WTC11 (cell line): ENCODE measurements at regions not wholly inside any gene's neighbourhood (a gene's known extent, or its start where the extent isn't known, plus 50 kb on each side); places are given as distances from the start of the nearest gene placed in this dataset.

Experiments
- ATAC-seq: fragments of 200-7000 bp; cut with Tn5 transposase; 2 replicates; pipeline ENCODE4 v1.10.0; 2021; ENCODE audit warnings: mild to moderate bottlenecking, moderate library complexity
- CTCF ChIA-PET: fragments of 300-600 bp; sonication (Branson Sonifier 250); formaldehyde crosslinking; loops from one replicate; lab custom pipeline; 2021; ENCODE audit warnings: antibody characterized with exemption; lab: Charles Lee
- POLR2A ChIA-PET: fragments of 350-600 bp; sonication (Branson Sonifier 250); formaldehyde crosslinking; loops from one replicate; lab custom pipeline; 2021; ENCODE audit warnings: antibody characterized with exemption; lab: Charles Lee
- DNase-seq: peaks from one replicate; pipeline ENCODE4 v3.0.0; 2021; ENCODE audit warnings: low spot score
- H3K27ac Mint-ChIP-seq: 2 replicates; pipeline ENCODE4 v1.8.0; 2021; ENCODE audit warnings: mixed read lengths
- H3K27me3 Mint-ChIP-seq: 2 replicates; pipeline ENCODE4 v1.8.0; 2021; ENCODE audit warnings: low read depth, mild to moderate bottlenecking, moderate library complexity, mixed read lengths
- H3K36me3 Mint-ChIP-seq: 2 replicates; pipeline ENCODE4 v1.8.0; 2021; ENCODE audit warnings: mixed read lengths
- H3K4me1 Mint-ChIP-seq: 2 replicates; pipeline ENCODE4 v1.8.0; 2022; ENCODE audit warnings: mixed read lengths
- H3K4me3 Mint-ChIP-seq: 2 replicates; pipeline ENCODE4 v1.8.0; 2021; ENCODE audit warnings: mild to moderate bottlenecking, moderate library complexity, mixed read lengths
- H3K9me3 Mint-ChIP-seq: 2 replicates; pipeline ENCODE4 v1.8.0; 2021; ENCODE audit warnings: mixed read lengths
- ELF4 ChIP-seq: sonication (generic); formaldehyde crosslinking; IDR thresholded peaks from 2 replicates; pipeline ENCODE4 v1.8.1; 2022; ENCODE audit warnings: low read depth, mild to moderate bottlenecking, moderate library complexity, missing genetic modification reagents
- NFE2L1 ChIP-seq: sonication (generic); formaldehyde crosslinking; IDR thresholded peaks from 2 replicates; pipeline ENCODE4 v1.8.1; 2023; ENCODE audit warnings: missing genetic modification reagents
- NFYB ChIP-seq: sonication (generic); formaldehyde crosslinking; conservative IDR thresholded peaks from 2 replicates; pipeline ENCODE4 v1.8.0; 2022; ENCODE audit warnings: low read depth, missing genetic modification reagents
- RELA ChIP-seq: sonication (generic); formaldehyde crosslinking; IDR thresholded peaks from 2 replicates; pipeline ENCODE4 v1.8.1; 2022; ENCODE audit warnings: missing genetic modification reagents, mild to moderate bottlenecking, borderline replicate concordance
- RORB ChIP-seq: fragments of 250-450 bp; sonication (Bioruptor Pico); IDR thresholded peaks from 2 replicates; pipeline ENCODE4 v1.9.0; 2021; ENCODE audit warnings: mild to moderate bottlenecking
- TP53 ChIP-seq: sonication (generic); formaldehyde crosslinking; IDR thresholded peaks from 2 replicates; pipeline ENCODE4 v1.8.1; 2023; ENCODE audit warnings: mild to moderate bottlenecking, missing genetic modification reagents
- TF ChIP-seq, protein P1 (sequence below): sonication (generic); formaldehyde crosslinking; IDR thresholded peaks from 2 replicates; pipeline ENCODE4 v1.8.1; 2023; ENCODE audit warnings: mild to moderate bottlenecking, missing genetic modification reagents
- TF ChIP-seq, protein P2 (sequence below): sonication (generic); formaldehyde crosslinking; conservative IDR thresholded peaks from 2 replicates; pipeline ENCODE4 v1.8.1; 2023; ENCODE audit warnings: mild to moderate bottlenecking, low read depth, missing genetic modification reagents, moderate library complexity
- TF ChIP-seq, protein P3 (sequence below): sonication (generic); formaldehyde crosslinking; IDR thresholded peaks from 2 replicates; pipeline ENCODE4 v1.8.1; 2023; ENCODE audit warnings: mild to moderate bottlenecking, moderate library complexity, missing genetic modification reagents
- TF ChIP-seq, protein P4 (sequence below): sonication (generic); formaldehyde crosslinking; IDR thresholded peaks from 2 replicates; pipeline ENCODE4 v1.8.1; 2023; ENCODE audit warnings: mild to moderate bottlenecking, missing genetic modification reagents
- TF ChIP-seq, protein P5 (sequence below): sonication (generic); formaldehyde crosslinking; IDR thresholded peaks from 2 replicates; pipeline ENCODE4 v1.8.1; 2022; ENCODE audit warnings: mild to moderate bottlenecking, moderate library complexity, missing genetic modification reagents
- TF ChIP-seq, protein P6 (sequence below): sonication (generic); formaldehyde crosslinking; IDR thresholded peaks from 2 replicates; pipeline ENCODE4 v1.8.1; 2022; ENCODE audit warnings: low read depth, mild to moderate bottlenecking, moderate library complexity, missing genetic modification reagents, borderline replicate concordance
- TF ChIP-seq, protein P7 (sequence below): sonication (generic); formaldehyde crosslinking; IDR thresholded peaks from 2 replicates; pipeline ENCODE4 v1.8.1; 2022; ENCODE audit warnings: low read depth, missing genetic modification reagents, borderline replicate concordance

DNA sequence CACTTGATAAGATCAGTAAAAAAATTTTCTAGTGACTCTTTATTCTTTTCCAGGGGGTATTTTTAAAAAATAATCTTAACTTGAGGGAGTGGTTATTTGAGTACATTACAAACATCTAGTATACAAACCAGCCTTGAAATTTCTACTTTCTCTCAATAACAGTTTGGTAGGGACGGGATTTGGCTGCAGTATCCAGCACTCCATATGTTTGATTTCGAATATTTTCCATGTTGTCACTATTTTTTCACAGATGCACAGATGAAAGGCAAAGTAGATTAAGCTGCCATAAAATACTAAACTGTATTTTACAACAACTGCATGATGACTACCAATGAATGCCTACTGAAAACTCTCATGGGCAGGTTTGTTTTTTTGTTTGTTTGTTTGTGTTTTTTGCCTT lies 225.0 kb downstream of the COX7B2 start:
- Mint-ChIP-seq H3K27ac (no peak overlapping the region), H3K4me1 (no peaks in the 10 kb centered on the region), H3K4me3 (no peak overlapping the region), H3K27me3 (no peaks in the 10 kb centered on the region), H3K36me3 (no peaks in the 10 kb centered on the region), H3K9me3 (peaks cover 8% of the 10 kb centered on the region; the same call in 1 of the 2 replicates)
- DNase-seq (no peak), ATAC-seq (no peak)
- TF ChIP-seq TP53 (CRISPR knock-in tag) = no peak
- ChIA-PET POLR2A (no interaction called here), CTCF (no interaction called here)

DNA sequence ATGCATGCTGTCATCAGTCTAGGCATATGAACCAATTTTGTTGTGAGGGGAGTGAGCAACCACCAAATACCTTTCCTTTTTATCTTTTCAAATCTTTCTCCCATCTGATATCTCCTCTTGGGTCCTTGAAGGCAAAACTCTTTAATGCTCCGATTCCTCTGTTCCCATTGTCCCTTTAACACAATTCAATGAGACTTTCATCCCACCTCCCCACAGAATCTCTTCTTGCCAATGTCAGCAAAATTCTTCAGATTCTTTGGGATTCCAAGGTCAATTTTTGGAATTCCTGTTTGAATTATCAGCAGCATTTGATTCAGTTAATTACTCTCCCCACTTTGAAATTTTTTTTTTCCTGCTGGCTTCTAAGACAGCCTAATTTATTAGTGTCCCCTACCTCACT lies 232.7 kb downstream of the COX7B2 start:
- ATAC-seq (no peak), DNase-seq (no peak)
- Mint-ChIP-seq H3K36me3 (no peaks in the 10 kb centered on the region; the same call in 1 of the 2 replicates), H3K27me3 (no peaks in the 10 kb centered on the region), H3K27ac (no peak overlapping the region), H3K4me1 (no peaks in the 10 kb centered on the region), H3K4me3 (no peak overlapping the region), H3K9me3 (peaks cover 14% of the 10 kb centered on the region)
- TF ChIP-seq NFYB = no peak
- TF ChIP-seq, protein P1, sequence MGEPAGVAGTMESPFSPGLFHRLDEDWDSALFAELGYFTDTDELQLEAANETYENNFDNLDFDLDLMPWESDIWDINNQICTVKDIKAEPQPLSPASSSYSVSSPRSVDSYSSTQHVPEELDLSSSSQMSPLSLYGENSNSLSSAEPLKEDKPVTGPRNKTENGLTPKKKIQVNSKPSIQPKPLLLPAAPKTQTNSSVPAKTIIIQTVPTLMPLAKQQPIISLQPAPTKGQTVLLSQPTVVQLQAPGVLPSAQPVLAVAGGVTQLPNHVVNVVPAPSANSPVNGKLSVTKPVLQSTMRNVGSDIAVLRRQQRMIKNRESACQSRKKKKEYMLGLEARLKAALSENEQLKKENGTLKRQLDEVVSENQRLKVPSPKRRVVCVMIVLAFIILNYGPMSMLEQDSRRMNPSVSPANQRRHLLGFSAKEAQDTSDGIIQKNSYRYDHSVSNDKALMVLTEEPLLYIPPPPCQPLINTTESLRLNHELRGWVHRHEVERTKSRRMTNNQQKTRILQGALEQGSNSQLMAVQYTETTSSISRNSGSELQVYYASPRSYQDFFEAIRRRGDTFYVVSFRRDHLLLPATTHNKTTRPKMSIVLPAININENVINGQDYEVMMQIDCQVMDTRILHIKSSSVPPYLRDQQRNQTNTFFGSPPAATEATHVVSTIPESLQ (CRISPR knock-in tag) = no peak
- TF ChIP-seq, protein P2, sequence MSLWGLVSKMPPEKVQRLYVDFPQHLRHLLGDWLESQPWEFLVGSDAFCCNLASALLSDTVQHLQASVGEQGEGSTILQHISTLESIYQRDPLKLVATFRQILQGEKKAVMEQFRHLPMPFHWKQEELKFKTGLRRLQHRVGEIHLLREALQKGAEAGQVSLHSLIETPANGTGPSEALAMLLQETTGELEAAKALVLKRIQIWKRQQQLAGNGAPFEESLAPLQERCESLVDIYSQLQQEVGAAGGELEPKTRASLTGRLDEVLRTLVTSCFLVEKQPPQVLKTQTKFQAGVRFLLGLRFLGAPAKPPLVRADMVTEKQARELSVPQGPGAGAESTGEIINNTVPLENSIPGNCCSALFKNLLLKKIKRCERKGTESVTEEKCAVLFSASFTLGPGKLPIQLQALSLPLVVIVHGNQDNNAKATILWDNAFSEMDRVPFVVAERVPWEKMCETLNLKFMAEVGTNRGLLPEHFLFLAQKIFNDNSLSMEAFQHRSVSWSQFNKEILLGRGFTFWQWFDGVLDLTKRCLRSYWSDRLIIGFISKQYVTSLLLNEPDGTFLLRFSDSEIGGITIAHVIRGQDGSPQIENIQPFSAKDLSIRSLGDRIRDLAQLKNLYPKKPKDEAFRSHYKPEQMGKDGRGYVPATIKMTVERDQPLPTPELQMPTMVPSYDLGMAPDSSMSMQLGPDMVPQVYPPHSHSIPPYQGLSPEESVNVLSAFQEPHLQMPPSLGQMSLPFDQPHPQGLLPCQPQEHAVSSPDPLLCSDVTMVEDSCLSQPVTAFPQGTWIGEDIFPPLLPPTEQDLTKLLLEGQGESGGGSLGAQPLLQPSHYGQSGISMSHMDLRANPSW (CRISPR knock-in tag) = no peak
- TF ChIP-seq NFE2L1 (CRISPR knock-in tag) = no peak
- TF ChIP-seq RORB (CRISPR knock-in tag) = no peak
- TF ChIP-seq, protein P3, sequence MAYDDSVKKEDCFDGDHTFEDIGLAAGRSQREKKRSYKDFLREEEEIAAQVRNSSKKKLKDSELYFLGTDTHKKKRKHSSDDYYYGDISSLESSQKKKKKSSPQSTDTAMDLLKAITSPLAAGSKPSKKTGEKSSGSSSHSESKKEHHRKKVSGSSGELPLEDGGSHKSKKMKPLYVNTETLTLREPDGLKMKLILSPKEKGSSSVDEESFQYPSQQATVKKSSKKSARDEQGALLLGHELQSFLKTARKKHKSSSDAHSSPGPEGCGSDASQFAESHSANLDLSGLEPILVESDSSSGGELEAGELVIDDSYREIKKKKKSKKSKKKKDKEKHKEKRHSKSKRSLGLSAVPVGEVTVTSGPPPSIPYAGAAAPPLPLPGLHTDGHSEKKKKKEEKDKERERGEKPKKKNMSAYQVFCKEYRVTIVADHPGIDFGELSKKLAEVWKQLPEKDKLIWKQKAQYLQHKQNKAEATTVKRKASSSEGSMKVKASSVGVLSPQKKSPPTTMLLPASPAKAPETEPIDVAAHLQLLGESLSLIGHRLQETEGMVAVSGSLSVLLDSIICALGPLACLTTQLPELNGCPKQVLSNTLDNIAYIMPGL (CRISPR knock-in tag) = no peak
- TF ChIP-seq, protein P4, sequence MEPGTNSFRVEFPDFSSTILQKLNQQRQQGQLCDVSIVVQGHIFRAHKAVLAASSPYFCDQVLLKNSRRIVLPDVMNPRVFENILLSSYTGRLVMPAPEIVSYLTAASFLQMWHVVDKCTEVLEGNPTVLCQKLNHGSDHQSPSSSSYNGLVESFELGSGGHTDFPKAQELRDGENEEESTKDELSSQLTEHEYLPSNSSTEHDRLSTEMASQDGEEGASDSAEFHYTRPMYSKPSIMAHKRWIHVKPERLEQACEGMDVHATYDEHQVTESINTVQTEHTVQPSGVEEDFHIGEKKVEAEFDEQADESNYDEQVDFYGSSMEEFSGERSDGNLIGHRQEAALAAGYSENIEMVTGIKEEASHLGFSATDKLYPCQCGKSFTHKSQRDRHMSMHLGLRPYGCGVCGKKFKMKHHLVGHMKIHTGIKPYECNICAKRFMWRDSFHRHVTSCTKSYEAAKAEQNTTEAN (CRISPR knock-in tag) = no peak
- TF ChIP-seq, protein P5, sequence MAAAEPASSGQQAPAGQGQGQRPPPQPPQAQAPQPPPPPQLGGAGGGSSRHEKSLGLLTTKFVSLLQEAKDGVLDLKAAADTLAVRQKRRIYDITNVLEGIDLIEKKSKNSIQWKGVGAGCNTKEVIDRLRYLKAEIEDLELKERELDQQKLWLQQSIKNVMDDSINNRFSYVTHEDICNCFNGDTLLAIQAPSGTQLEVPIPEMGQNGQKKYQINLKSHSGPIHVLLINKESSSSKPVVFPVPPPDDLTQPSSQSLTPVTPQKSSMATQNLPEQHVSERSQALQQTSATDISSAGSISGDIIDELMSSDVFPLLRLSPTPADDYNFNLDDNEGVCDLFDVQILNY (CRISPR knock-in tag) = no peak
- ChIA-PET POLR2A (no interaction called here), CTCF (interaction anchor here (1.3 kb wide), 1 partner anchor 28 kb away, joined by 7 read pairs; no protein-coding TSS in a partner anchor)

DNA sequence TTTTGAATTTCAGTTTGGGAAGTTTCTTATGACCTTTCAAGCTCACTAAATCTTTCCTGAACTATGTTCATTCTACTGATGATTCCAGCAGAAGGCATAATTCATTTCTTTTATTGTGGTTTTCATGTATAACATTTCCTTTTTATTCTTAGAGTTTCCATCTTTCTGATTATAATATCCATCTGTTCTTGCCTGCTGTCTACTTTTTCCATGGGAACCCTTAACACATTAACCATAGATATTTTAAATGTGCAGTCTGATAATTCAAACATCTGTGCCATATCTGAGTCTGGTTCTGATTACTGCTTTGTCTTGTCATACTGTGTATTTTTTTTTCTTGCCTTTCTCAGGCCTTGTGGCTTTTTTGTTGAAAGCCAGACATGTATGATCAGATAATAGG lies 234.7 kb downstream of the COX7B2 start:
- Mint-ChIP-seq H3K36me3 (no peaks in the 10 kb centered on the region; the same call in 1 of the 2 replicates), H3K4me3 (no peak overlapping the region), H3K27me3 (no peaks in the 10 kb centered on the region), H3K9me3 (peaks cover 13% of the 10 kb centered on the region), H3K27ac (no peak overlapping the region), H3K4me1 (no peaks in the 10 kb centered on the region)
- CTCF ChIA-PET = no interaction called here
- TF ChIP-seq, protein P6, sequence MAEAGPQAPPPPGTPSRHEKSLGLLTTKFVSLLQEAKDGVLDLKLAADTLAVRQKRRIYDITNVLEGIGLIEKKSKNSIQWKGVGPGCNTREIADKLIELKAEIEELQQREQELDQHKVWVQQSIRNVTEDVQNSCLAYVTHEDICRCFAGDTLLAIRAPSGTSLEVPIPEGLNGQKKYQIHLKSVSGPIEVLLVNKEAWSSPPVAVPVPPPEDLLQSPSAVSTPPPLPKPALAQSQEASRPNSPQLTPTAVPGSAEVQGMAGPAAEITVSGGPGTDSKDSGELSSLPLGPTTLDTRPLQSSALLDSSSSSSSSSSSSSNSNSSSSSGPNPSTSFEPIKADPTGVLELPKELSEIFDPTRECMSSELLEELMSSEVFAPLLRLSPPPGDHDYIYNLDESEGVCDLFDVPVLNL = no peak
- TF ChIP-seq RELA (CRISPR knock-in tag) (no peak), ELF4 (CRISPR knock-in tag) (no peak)
- TF ChIP-seq, protein P7, sequence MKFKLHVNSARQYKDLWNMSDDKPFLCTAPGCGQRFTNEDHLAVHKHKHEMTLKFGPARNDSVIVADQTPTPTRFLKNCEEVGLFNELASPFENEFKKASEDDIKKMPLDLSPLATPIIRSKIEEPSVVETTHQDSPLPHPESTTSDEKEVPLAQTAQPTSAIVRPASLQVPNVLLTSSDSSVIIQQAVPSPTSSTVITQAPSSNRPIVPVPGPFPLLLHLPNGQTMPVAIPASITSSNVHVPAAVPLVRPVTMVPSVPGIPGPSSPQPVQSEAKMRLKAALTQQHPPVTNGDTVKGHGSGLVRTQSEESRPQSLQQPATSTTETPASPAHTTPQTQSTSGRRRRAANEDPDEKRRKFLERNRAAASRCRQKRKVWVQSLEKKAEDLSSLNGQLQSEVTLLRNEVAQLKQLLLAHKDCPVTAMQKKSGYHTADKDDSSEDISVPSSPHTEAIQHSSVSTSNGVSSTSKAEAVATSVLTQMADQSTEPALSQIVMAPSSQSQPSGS = no peak
- ATAC-seq (no peak), DNase-seq (no peak)
- POLR2A ChIA-PET = interaction anchor here (0.5 kb wide), 1 partner anchor 57 kb away, joined by 3 read pairs; no protein-coding TSS in a partner anchor
